ENCODE measurements at regions not wholly inside any gene's neighbourhood (a gene's known extent, or its start where the extent isn't known, plus 50 kb on each side); places are given as distances from the start of the nearest gene placed in this dataset.

GRCh38 chr1:201655910-201656309 is 117.0 kb downstream of the NAV1 start:
- Mint-ChIP-seq H3K4me1 (no peaks in the 10 kb centered on the region), H3K27me3 (peaks cover 26% of the 10 kb centered on the region), H3K9me3 (no peaks in the 10 kb centered on the region), H3K27ac (ENCODE audit: low read depth) (no peak overlapping the region), H3K4me3 (no peak overlapping the region), H3K36me3 (ENCODE audit: insufficient read depth) (no peaks in the 10 kb centered on the region)
- DNase-seq (ENCODE audit: low spot score in 2 of 2) (no peak), ATAC-seq (replicated peaks; ENCODE audit: extremely low read depth, poor library complexity, severe bottlenecking) (no peak)

GRCh38 chr1:201656311-201657032 is 117.5 kb downstream of the NAV1 start:
- no peak overlapping the region for H3K4me3 Mint-ChIP-seq
- no peak overlapping the region for H3K27ac Mint-ChIP-seq (ENCODE audit: low read depth)
- H3K36me3 Mint-ChIP-seq (ENCODE audit: insufficient read depth) = no peaks in the 10 kb centered on the region
- H3K27me3 Mint-ChIP-seq = peaks cover 20% of the 10 kb centered on the region
- DNase-seq (ENCODE audit: low spot score in 2 of 2) = no peak
- no peaks in the 10 kb centered on the region for H3K9me3 Mint-ChIP-seq
- no peak for ATAC-seq (replicated peaks; ENCODE audit: extremely low read depth, poor library complexity, severe bottlenecking)
- H3K4me1 Mint-ChIP-seq = no peaks in the 10 kb centered on the region

GRCh38 chr1:201659572-201659971 is 120.6 kb downstream of the NAV1 start:
- Mint-ChIP-seq H3K9me3 (no peaks in the 10 kb centered on the region), H3K36me3 (ENCODE audit: insufficient read depth) (no peaks in the 10 kb centered on the region), H3K4me3 (no peak overlapping the region), H3K27ac (ENCODE audit: low read depth) (no peak overlapping the region), H3K4me1 (no peaks in the 10 kb centered on the region), H3K27me3 (peaks cover 14% of the 10 kb centered on the region)
- DNase-seq (ENCODE audit: low spot score in 2 of 2) (no peak), ATAC-seq (replicated peaks; ENCODE audit: extremely low read depth, poor library complexity, severe bottlenecking) (no peak)

GRCh38 chr1:201660931-201661822 is 122.2 kb downstream of the NAV1 start:
- Mint-ChIP-seq H3K9me3 (no peaks in the 10 kb centered on the region), H3K36me3 (ENCODE audit: insufficient read depth) (no peaks in the 10 kb centered on the region), H3K27ac (ENCODE audit: low read depth) (no peak overlapping the region), H3K4me1 (no peaks in the 10 kb centered on the region), H3K27me3 (peaks cover 31% of the 10 kb centered on the region), H3K4me3 (no peak overlapping the region)
- no peak for ATAC-seq (replicated peaks; ENCODE audit: extremely low read depth, poor library complexity, severe bottlenecking)
- DNase-seq (ENCODE audit: low spot score in 2 of 2) = no peak

GRCh38 chr1:201661823-201662359 is 123.0 kb downstream of the NAV1 start:
- Mint-ChIP-seq H3K4me1 (no peaks in the 10 kb centered on the region), H3K27me3 (peaks cover 36% of the 10 kb centered on the region), H3K4me3 (no peak overlapping the region), H3K27ac (ENCODE audit: low read depth) (no peak overlapping the region), H3K9me3 (no peaks in the 10 kb centered on the region), H3K36me3 (ENCODE audit: insufficient read depth) (no peaks in the 10 kb centered on the region)
- DNase-seq (ENCODE audit: low spot score in 2 of 2) (no peak), ATAC-seq (replicated peaks; ENCODE audit: extremely low read depth, poor library complexity, severe bottlenecking) (no peak)

GRCh38 chr1:201662646-201663045 is 123.7 kb downstream of the NAV1 start:
- Mint-ChIP-seq H3K27me3 (peaks cover 32% of the 10 kb centered on the region), H3K27ac (ENCODE audit: low read depth) (no peak overlapping the region), H3K36me3 (ENCODE audit: insufficient read depth) (no peaks in the 10 kb centered on the region), H3K4me1 (no peaks in the 10 kb centered on the region), H3K4me3 (no peak overlapping the region), H3K9me3 (no peaks in the 10 kb centered on the region)
- no peak for DNase-seq (ENCODE audit: low spot score in 2 of 2)
- ATAC-seq (replicated peaks; ENCODE audit: extremely low read depth, poor library complexity, severe bottlenecking) = no peak

GRCh38 chr1:201663491-201664113 is 124.7 kb downstream of the NAV1 start:
- no peak overlapping the region for H3K27ac Mint-ChIP-seq (ENCODE audit: low read depth)
- ATAC-seq (replicated peaks; ENCODE audit: extremely low read depth, poor library complexity, severe bottlenecking) = no peak
- peaks cover 23% of the 10 kb centered on the region for H3K27me3 Mint-ChIP-seq
- no peaks in the 10 kb centered on the region for H3K36me3 Mint-ChIP-seq (ENCODE audit: insufficient read depth)
- no peak overlapping the region for H3K4me3 Mint-ChIP-seq
- H3K9me3 Mint-ChIP-seq = no peaks in the 10 kb centered on the region
- no peaks in the 10 kb centered on the region for H3K4me1 Mint-ChIP-seq
- no peak for DNase-seq (ENCODE audit: low spot score in 2 of 2)

GRCh38 chr1:201665036-201665435 is 126.1 kb downstream of the NAV1 start:
- Mint-ChIP-seq H3K4me1 (no peaks in the 10 kb centered on the region), H3K9me3 (no peaks in the 10 kb centered on the region), H3K36me3 (ENCODE audit: insufficient read depth) (no peaks in the 10 kb centered on the region), H3K27ac (ENCODE audit: low read depth) (no peak overlapping the region), H3K27me3 (peaks cover 32% of the 10 kb centered on the region), H3K4me3 (no peak overlapping the region)
- DNase-seq (ENCODE audit: low spot score in 2 of 2) = no peak
- ATAC-seq (replicated peaks; ENCODE audit: extremely low read depth, poor library complexity, severe bottlenecking) = no peak

- H3K27ac Mint-ChIP-seq (ENCODE audit: low read depth) = no peak overlapping the region
- H3K4me1 Mint-ChIP-seq = no peaks in the 10 kb centered on the region
- no peak overlapping the region for H3K4me3 Mint-ChIP-seq
- H3K27me3 Mint-ChIP-seq = peaks cover 32% of the 10 kb centered on the region
- no peak for ATAC-seq (replicated peaks; ENCODE audit: extremely low read depth, poor library complexity, severe bottlenecking)
- no peak for DNase-seq (ENCODE audit: low spot score in 2 of 2)
- no peaks in the 10 kb centered on the region for H3K36me3 Mint-ChIP-seq (ENCODE audit: insufficient read depth)
- H3K9me3 Mint-ChIP-seq = no peaks in the 10 kb centered on the region
Measured at GRCh38 chr1:201666102-201666501, 127.2 kb downstream of the NAV1 start.

- Mint-ChIP-seq H3K4me1 (no peaks in the 10 kb centered on the region), H3K27ac (ENCODE audit: low read depth) (no peak overlapping the region), H3K9me3 (no peaks in the 10 kb centered on the region), H3K4me3 (no peak overlapping the region), H3K36me3 (ENCODE audit: insufficient read depth) (no peaks in the 10 kb centered on the region), H3K27me3 (peaks cover 32% of the 10 kb centered on the region)
- DNase-seq (ENCODE audit: low spot score in 2 of 2) (no peak), ATAC-seq (replicated peaks; ENCODE audit: extremely low read depth, poor library complexity, severe bottlenecking) (no peak)
Measured at GRCh38 chr1:201666645-201667044, 127.7 kb downstream of the NAV1 start.

- H3K4me1 Mint-ChIP-seq = no peaks in the 10 kb centered on the region
- ATAC-seq (replicated peaks; ENCODE audit: extremely low read depth, poor library complexity, severe bottlenecking) (no peak), DNase-seq (ENCODE audit: low spot score in 2 of 2) (no peak)
- H3K27me3 Mint-ChIP-seq = peaks cover 32% of the 10 kb centered on the region
- no peak overlapping the region for H3K27ac Mint-ChIP-seq (ENCODE audit: low read depth)
- H3K9me3 Mint-ChIP-seq = no peaks in the 10 kb centered on the region
- peaks cover 2% of the 10 kb centered on the region for H3K36me3 Mint-ChIP-seq (ENCODE audit: insufficient read depth)
- H3K4me3 Mint-ChIP-seq = no peak overlapping the region
Measured at GRCh38 chr1:201667479-201667878, 128.6 kb downstream of the NAV1 start.

GRCh38 chr1:201670517-201670916 is 131.6 kb downstream of the NAV1 start:
- no peak overlapping the region for H3K27ac Mint-ChIP-seq (ENCODE audit: low read depth)
- H3K9me3 Mint-ChIP-seq = no peaks in the 10 kb centered on the region
- ATAC-seq (replicated peaks; ENCODE audit: extremely low read depth, poor library complexity, severe bottlenecking) (no peak), DNase-seq (ENCODE audit: low spot score in 2 of 2) (no peak)
- peaks cover 27% of the 10 kb centered on the region for H3K27me3 Mint-ChIP-seq
- no peak overlapping the region for H3K4me3 Mint-ChIP-seq
- peaks cover 2% of the 10 kb centered on the region for H3K36me3 Mint-ChIP-seq (ENCODE audit: insufficient read depth)
- H3K4me1 Mint-ChIP-seq = no peaks in the 10 kb centered on the region

Measured in central memory CD8-positive, alpha-beta T cell (primary cell).